ENCODE measurements at regions not wholly inside any gene's neighbourhood (a gene's known extent, or its start where the extent isn't known, plus 50 kb on each side); places are given as distances from the start of the nearest gene placed in this dataset.

- TF ChIP-seq POLR2AphosphoS5 (IDR thresholded peaks at IDR 0.05; ENCODE audit: borderline replicate concordance, low read depth, low read length): no peak
- no peak for TF ChIP-seq EZH2 (IDR thresholded peaks at IDR 0.05)
- no peak for TF ChIP-seq FOXP2 (optimal IDR thresholded peaks at IDR 0.05; ENCODE audit: control extremely low read depth, extremely low read length, insufficient read depth)
Observed at GRCh38 chr4:41428601-41429279, 109.2 kb upstream of the LIMCH1 start.
